Mesendoderm (in vitro differentiated cells): ENCODE measurements at regions not wholly inside any gene's neighbourhood (a gene's known extent, or its start where the extent isn't known, plus 50 kb on each side); places are given as distances from the start of the nearest gene placed in this dataset.
"Not testable (repeated sequence)": the region's sequence is repeated elsewhere in the genome, so short reads cannot be mapped to it uniquely, and the experiment has no call there.

Experiments
- DNase-seq: peaks from one replicate; pipeline ENCODE4 v3.0.0; 2013
- H2AK5ac ChIP-seq: 2 replicates; pipeline ENCODE4 v1.6.1; 2013; ENCODE audit warnings: low read length, inconsistent platforms
- H2BK120ac ChIP-seq: 2 replicates; pipeline ENCODE4 v1.6.1; 2013; ENCODE audit warnings: low read depth, mild to moderate bottlenecking, low read length, moderate library complexity, mixed read lengths
- H2BK15ac ChIP-seq: replicated peaks from 2 replicates; pipeline ENCODE4 v1.6.1; 2013; ENCODE audit warnings: low read depth, mild to moderate bottlenecking, moderate library complexity
- H2BK5ac ChIP-seq: 2 replicates; pipeline ENCODE4 v1.6.1; 2013; ENCODE audit warnings: low read length, inconsistent platforms
- H3K18ac ChIP-seq: 2 replicates; pipeline ENCODE4 v1.6.1; 2013; ENCODE audit warnings: mild to moderate bottlenecking, low read length, mixed read lengths
- H3K23ac ChIP-seq: one replicate; pipeline ENCODE4 v1.6.1; 2013; ENCODE audit warnings: low read length
- H3K27ac ChIP-seq: 2 replicates; pipeline ENCODE4 v1.5.1; 2013; ENCODE audit warnings: low read depth, mild to moderate bottlenecking, inconsistent platforms, low read length, moderate library complexity
- H3K27me3 ChIP-seq: 2 replicates; pipeline ENCODE4 v1.6.1; 2013; ENCODE audit warnings: low read length, control low read depth, mild to moderate bottlenecking, inconsistent platforms; ENCODE audit not compliant: insufficient read depth, poor library complexity
- H3K36me3 ChIP-seq: 2 replicates; pipeline ENCODE4 v1.6.1; 2013; ENCODE audit warnings: low read length, inconsistent platforms; ENCODE audit not compliant: control insufficient read depth, insufficient read depth
- H3K4ac ChIP-seq: one replicate; pipeline ENCODE4 v1.6.1; 2013; ENCODE audit warnings: low read depth, mild to moderate bottlenecking, low read length, moderate library complexity
- H3K4me1 ChIP-seq: 2 replicates; pipeline ENCODE4 v1.6.1; 2013; ENCODE audit warnings: low read depth, low read length, inconsistent platforms; ENCODE audit not compliant: control insufficient read depth
- H3K4me2 ChIP-seq: 2 replicates; pipeline ENCODE4 v1.6.1; 2013; ENCODE audit warnings: low read length
- H3K4me3 ChIP-seq: 2 replicates; pipeline ENCODE4 v1.5.1; 2013; ENCODE audit warnings: mild to moderate bottlenecking, low read length
- H3K56ac ChIP-seq: one replicate; pipeline ENCODE4 v1.6.1; 2013; ENCODE audit warnings: low read length
- H3K79me1 ChIP-seq: 2 replicates; pipeline ENCODE4 v1.6.1; 2013; ENCODE audit warnings: low read length, inconsistent platforms
- H3K79me2 ChIP-seq: 2 replicates; pipeline ENCODE4 v1.6.1; 2013; ENCODE audit warnings: mild to moderate bottlenecking, low read length; ENCODE audit not compliant: control insufficient read depth, insufficient read depth
- H3K9ac ChIP-seq: 2 replicates; pipeline ENCODE4 v1.6.1; 2013; ENCODE audit warnings: low read length, inconsistent platforms
- H4K5ac ChIP-seq: one replicate; pipeline ENCODE4 v1.6.1; 2013; ENCODE audit warnings: low read length
- H4K8ac ChIP-seq: one replicate; pipeline ENCODE4 v1.6.1; 2013; ENCODE audit warnings: low read depth, mild to moderate bottlenecking, control low read depth, low read length, moderate library complexity
- WGBS: extraction: QIAGEN DNeasy Blood & Tissue Kit; methylation state at CpG from one replicate; pipeline ENCODE4 v1.1.7; 2013; ENCODE audit warnings: low lambda C conversion rate, missing lambda C conversion rate; ENCODE audit not compliant: insufficient coverage; ENCODE audit errors: extremely low coverage; 5-methylcytosine and 5-hydroxymethylcytosine counted together

- not testable (repeated sequence) for H3K27ac ChIP-seq, H4K5ac ChIP-seq, H3K27me3 ChIP-seq, H2AK5ac ChIP-seq, H4K8ac ChIP-seq, H3K4ac ChIP-seq, H3K56ac ChIP-seq, H3K4me1 ChIP-seq, H3K18ac ChIP-seq, H2BK15ac ChIP-seq, DNase-seq, H2BK5ac ChIP-seq, H3K4me3 ChIP-seq, H3K4me2 ChIP-seq, H3K9ac ChIP-seq, H3K79me1 ChIP-seq, H3K79me2 ChIP-seq, H3K36me3 ChIP-seq, H3K23ac ChIP-seq, H2BK120ac ChIP-seq
- no CpG with 5 or more reads among the region's 7 CpGs for whole genome bisulfite sequencing
Measured at GRCh38 chr22:44562651-44563050, 64.6 kb upstream of the RTL6 start.

- DNase-seq, result no peak
- Histone ChIP-seq H3K4me3 (no peak overlapping the region), H2AK5ac (no peak overlapping the region), H3K79me2 (no peaks in the 10 kb centered on the region), H3K36me3 (no peaks in the 10 kb centered on the region), H2BK120ac (no peak overlapping the region), H3K4ac (no peak overlapping the region), H3K18ac (no peak overlapping the region), H3K9ac (no peak overlapping the region), H3K56ac (no peak overlapping the region), H2BK15ac (no peak overlapping the region), H3K4me1 (no peaks in the 10 kb centered on the region), H3K27ac (no peak overlapping the region), H4K5ac (no peak overlapping the region), H3K23ac (no peak overlapping the region), H4K8ac (no peak overlapping the region), H3K27me3 (no peaks in the 10 kb centered on the region), H3K4me2 (no peak overlapping the region), H3K79me1 (no peaks in the 10 kb centered on the region), H2BK5ac (no peak overlapping the region)
- no CpG with 5 or more reads among the region's 6 CpGs for WGBS
Measured at GRCh38 chr22:44561139-44561840, 63.3 kb upstream of the RTL6 start.

- H3K56ac ChIP-seq, H4K5ac ChIP-seq, H3K27me3 ChIP-seq, DNase-seq, H3K4me1 ChIP-seq, H3K9ac ChIP-seq, H4K8ac ChIP-seq, H2BK15ac ChIP-seq, H2BK120ac ChIP-seq, H3K4ac ChIP-seq, H3K23ac ChIP-seq, H2BK5ac ChIP-seq, H3K79me1 ChIP-seq, H3K79me2 ChIP-seq, H2AK5ac ChIP-seq, H3K4me3 ChIP-seq, H3K36me3 ChIP-seq, H3K18ac ChIP-seq, H3K4me2 ChIP-seq, H3K27ac ChIP-seq: not testable (repeated sequence)
- WGBS, result no CpG with 5 or more reads among the region's 7 CpGs
Measured at GRCh38 chr22:44558671-44559070, 60.6 kb upstream of the RTL6 start.

GRCh38 chr22:44557872-44558271 lies 59.8 kb upstream of the RTL6 start:
- no CpG with 5 or more reads among the region's 4 CpGs for WGBS
- not testable (repeated sequence) for H2BK120ac ChIP-seq

GRCh38 chr22:44557064-44557748 lies 59.2 kb upstream of the RTL6 start:
- Histone ChIP-seq H3K36me3 (no peaks in the 10 kb centered on the region), H2BK15ac (no peak overlapping the region), H3K4me2 (no peak overlapping the region), H3K56ac (no peak overlapping the region), H3K4ac (no peak overlapping the region), H4K8ac (no peak overlapping the region), H3K9ac (no peak overlapping the region), H2BK5ac (no peak overlapping the region), H3K27ac (no peak overlapping the region), H4K5ac (no peak overlapping the region), H3K79me2 (no peaks in the 10 kb centered on the region), H3K27me3 (no peaks in the 10 kb centered on the region), H3K4me1 (no peaks in the 10 kb centered on the region), H2AK5ac (no peak overlapping the region), H3K23ac (no peak overlapping the region), H3K79me1 (no peaks in the 10 kb centered on the region), H3K4me3 (no peak overlapping the region), H3K18ac (no peak overlapping the region), H2BK120ac (no peak overlapping the region)
- no CpG with 5 or more reads among the region's 8 CpGs for WGBS
- no peak for DNase-seq

More at GRCh38 chr22:44557872-44558271, 59.8 kb upstream of the RTL6 start:
- H3K23ac ChIP-seq, H3K9ac ChIP-seq, H3K79me1 ChIP-seq, H3K36me3 ChIP-seq, H3K4me1 ChIP-seq, H2BK5ac ChIP-seq, H3K27ac ChIP-seq, H4K5ac ChIP-seq, DNase-seq, H3K18ac ChIP-seq, H3K79me2 ChIP-seq, H3K27me3 ChIP-seq, H3K4me2 ChIP-seq, H3K56ac ChIP-seq, H4K8ac ChIP-seq, H3K4ac ChIP-seq, H3K4me3 ChIP-seq, H2BK15ac ChIP-seq, H2AK5ac ChIP-seq: not testable (repeated sequence)
